ENCODE measurements at regions not wholly inside any gene's neighbourhood (a gene's known extent, or its start where the extent isn't known, plus 50 kb on each side); places are given as distances from the start of the nearest gene placed in this dataset.

- Mint-ChIP-seq H3K27me3 (ENCODE audit: low read depth) (peaks cover 5% of the 10 kb centered on the region), H3K36me3 (ENCODE audit: insufficient read depth in 1 of 3, low read depth in 3 of 3) (no peaks in the 10 kb centered on the region), H3K27ac (no peak overlapping the region)
Measured at GRCh38 chr2:234290671-234291070, 206.2 kb downstream of the ARL4C start.

More at GRCh38 chr2:234290671-234291070, 206.2 kb downstream of the ARL4C start:
- H4K20me1 ChIP-seq (ENCODE audit: control insufficient read depth, insufficient read depth, insufficient read length), result no peaks in the 10 kb centered on the region
- WGBS (ENCODE audit: extremely low coverage, insufficient read length, low lambda C conversion rate), result no CpG with 5 or more reads among the region's 10 CpGs
- Mint-ChIP-seq H3K9me3 (no peaks in the 10 kb centered on the region; a peak in 1 of 5 replicates), H3K4me3 (no peak overlapping the region), H3K4me1 (peaks cover 21 to 22% of the 10 kb centered on the region in 2 experiments)
- H3K4me1 ChIP-seq (ENCODE audit: insufficient read depth, low read length), result no peaks in the 10 kb centered on the region
- no peak for DNase-seq
- H2BK5ac ChIP-seq (ENCODE audit: insufficient read length, low read length), result no peak overlapping the region
- no peak overlapping the region for H2AFZ ChIP-seq (ENCODE audit: low read length)
- no peak overlapping the region for H3K18ac ChIP-seq (ENCODE audit: insufficient read length, low read depth, low read length)
- H2BK15ac ChIP-seq (ENCODE audit: low read depth, low read length), result no peak overlapping the region
- H3K14ac ChIP-seq (ENCODE audit: insufficient read depth, low read length), result no peak overlapping the region
- no peak overlapping the region for H3K27ac ChIP-seq (ENCODE audit: insufficient read length, low read depth, low read length)
- TF ChIP-seq CTCF (conservative IDR thresholded peaks at IDR 0.05), result no peak
- H2BK20ac ChIP-seq (ENCODE audit: low read depth, low read length, poor library complexity, severe bottlenecking), result no peak overlapping the region
- H4K5ac ChIP-seq (ENCODE audit: insufficient read length, low read depth, low read length), result no peak overlapping the region
- H3K9me3 ChIP-seq (ENCODE audit: control insufficient read depth, low read depth, low read length), result no peaks in the 10 kb centered on the region
- no peak overlapping the region for H3K56ac ChIP-seq (ENCODE audit: insufficient read length, low read depth, low read length)
- H3K23ac ChIP-seq (ENCODE audit: insufficient read length, low read depth, low read length), result no peak overlapping the region
- H3K4ac ChIP-seq (ENCODE audit: low read depth, low read length), result no peak overlapping the region
- H3K9ac ChIP-seq (ENCODE audit: extremely low read depth, insufficient read length, low read length), result no peak overlapping the region
- H3K23me2 ChIP-seq (ENCODE audit: insufficient read length, low read depth, low read length, poor library complexity, severe bottlenecking), result no peaks in the 10 kb centered on the region
- no peak overlapping the region for H2AK5ac ChIP-seq (ENCODE audit: insufficient read length, low read length)
- H3T11ph ChIP-seq (ENCODE audit: low read length), result no peak overlapping the region
- no peak overlapping the region for H2BK12ac ChIP-seq (ENCODE audit: insufficient read length, low read depth, low read length)
- H4K8ac ChIP-seq (replicated peaks; ENCODE audit: insufficient read length, low read depth, low read length), result no peak overlapping the region
- H3K79me1 ChIP-seq (ENCODE audit: insufficient read depth, low read depth, low read length, poor library complexity, severe bottlenecking), result no peaks in the 10 kb centered on the region
- no peak overlapping the region for H4K91ac ChIP-seq (ENCODE audit: insufficient read length, low read depth, low read length)
- H3K4me2 ChIP-seq (ENCODE audit: insufficient read depth, insufficient read length, low read length), result no peak overlapping the region
- no peaks in the 10 kb centered on the region for H3K27me3 ChIP-seq (ENCODE audit: insufficient read depth, low read length)
- no peaks in the 10 kb centered on the region for H3K79me2 ChIP-seq (ENCODE audit: insufficient read depth, low read length)
- H2BK120ac ChIP-seq (ENCODE audit: low read depth, low read length, poor library complexity, severe bottlenecking), result no peak overlapping the region

Data from H9 (cell line).